ENCODE measurements at regions not wholly inside any gene's neighbourhood (a gene's known extent, or its start where the extent isn't known, plus 50 kb on each side); places are given as distances from the start of the nearest gene placed in this dataset.
"Not testable (repeated sequence)": the region's sequence is repeated elsewhere in the genome, so short reads cannot be mapped to it uniquely, and the experiment has no call there.

DNA sequence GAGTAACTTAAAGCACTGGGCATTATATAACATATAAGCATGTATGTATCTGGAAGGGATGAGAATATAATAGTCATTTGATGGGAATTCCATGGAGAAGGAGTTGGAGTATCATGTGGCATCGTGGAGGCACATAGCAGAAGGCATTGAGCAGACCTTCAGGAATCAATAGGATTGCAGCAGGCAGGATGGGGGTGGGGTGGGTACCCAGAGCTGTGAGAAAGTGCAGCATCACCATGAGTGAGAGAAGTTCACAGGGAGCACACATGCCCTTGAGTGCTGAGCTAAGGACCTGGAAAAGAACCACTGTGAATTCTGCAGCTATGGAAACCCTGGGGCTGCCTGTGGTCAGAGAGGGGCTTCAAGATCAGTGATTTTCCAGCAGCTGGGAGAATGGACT lies 57.3 kb downstream of the MED10 start:
- no peak for DNase-seq

DNA sequence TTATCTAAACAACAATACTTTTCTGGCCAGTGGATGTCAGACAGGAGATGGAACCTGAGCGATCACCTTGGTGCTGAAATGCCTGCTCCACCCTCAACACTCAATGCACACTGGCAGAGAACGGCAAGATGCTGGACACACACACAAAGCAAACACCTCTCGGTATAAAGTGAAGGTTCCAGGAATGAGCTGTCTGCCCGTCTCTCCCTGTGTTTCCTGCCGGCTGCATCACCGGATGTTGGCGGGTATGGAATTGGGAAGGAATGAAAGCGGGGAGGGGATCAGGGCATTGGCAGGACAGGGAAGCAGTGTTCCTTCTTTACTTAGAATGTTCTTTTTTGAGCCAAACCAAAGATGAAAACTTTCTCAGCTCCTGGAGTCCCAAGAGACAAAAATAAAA lies 59.2 kb downstream of the MED10 start:
- DNase-seq, result no peak

DNA sequence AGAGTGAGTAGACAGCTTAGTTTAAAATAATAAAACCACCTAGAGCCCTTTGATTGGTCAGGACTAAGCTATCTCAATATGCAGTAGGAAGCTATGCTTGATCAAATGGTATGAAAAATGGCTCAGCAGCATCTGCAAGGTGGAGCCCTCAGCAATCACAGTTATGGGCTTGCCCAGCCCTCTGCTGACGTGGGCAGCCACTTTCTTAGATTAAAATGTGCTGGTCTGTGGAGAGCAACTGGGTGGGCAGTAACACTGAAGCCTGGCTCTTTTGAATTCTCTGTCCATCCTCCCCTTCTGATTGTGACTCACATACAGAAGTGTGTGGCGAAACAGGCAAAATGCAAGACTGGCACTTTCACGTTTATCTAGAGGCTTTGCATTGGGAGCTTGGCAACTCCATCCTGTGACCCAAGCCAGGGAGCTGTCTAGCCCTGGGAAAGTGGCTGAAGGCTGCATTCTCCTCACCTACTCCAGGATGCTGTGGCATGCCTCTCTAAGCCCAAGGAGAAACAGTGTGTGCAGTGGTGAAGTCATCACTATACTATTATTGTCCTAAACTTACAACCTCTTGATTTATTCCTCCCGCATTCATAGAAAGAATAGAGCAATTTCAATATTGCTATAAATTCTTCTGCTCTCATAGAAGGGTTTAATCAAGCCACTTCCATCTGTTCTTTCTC lies 61.1 kb downstream of the MED10 start:
- DNase-seq, result no peak

DNA sequence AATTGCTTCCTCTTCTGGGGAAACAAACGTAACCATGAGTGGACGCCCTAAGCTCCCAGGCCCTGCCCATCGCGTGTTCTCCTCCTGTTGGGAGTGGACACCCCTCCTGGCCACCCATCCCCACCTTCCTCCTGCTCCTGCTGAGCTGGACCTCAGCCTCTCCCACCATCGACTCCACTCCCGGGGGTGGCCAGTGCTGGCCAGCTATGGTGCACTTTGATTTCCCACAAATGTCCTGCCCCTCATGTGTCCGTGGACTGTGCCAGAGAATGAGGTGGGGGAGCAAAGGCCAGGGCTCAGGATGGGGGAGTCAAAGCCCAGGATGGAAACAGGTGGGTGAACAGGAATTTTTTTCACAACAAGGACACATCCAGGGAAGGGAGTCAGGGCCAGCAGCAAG lies 62.8 kb downstream of the MED10 start:
- DNase-seq, result no peak

DNA sequence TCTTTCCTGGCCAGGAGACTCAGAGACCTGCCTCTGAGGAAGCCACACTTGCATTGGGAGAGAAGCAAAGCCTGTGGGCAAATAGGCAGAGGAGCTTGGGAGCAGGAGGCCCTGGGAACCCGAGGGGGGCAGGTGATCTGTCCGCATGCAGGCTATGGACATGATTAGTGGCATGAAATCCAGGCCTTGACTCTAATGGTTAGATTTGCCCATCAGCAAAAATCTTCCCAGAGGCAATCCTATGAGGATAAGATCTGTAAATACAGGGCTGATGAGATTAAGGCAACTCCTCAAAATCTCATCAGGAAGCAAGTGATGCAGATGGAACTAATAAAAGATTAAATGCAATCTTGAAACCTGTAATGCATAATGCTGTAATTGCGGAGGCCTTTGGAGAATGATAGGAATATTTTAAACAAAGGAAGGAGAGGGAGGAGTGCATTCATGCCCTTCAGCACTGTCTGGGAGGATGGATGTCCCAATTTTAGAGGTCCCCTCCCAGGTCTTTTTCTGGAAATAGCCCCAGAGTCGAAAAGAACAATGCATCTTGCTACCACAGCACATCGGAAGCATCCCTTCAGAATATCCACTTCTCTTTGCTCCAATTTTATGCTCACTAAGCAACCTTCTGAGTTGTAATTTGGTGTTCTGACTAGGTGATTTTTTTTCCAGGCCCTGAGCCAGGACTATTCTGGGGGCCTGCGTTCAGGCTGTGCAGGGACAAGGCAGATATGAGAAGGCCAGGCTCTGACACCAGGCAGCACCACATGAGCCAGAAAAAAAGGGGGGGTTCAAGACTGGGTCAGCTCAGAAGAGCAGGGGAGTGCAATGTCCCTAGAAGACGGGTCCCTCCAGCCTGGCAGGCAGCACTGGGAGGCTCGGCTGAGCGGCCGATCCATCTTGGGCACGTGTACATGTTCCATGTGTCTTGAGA lies 66.5 kb downstream of the MED10 start:
- no peak for DNase-seq

DNA sequence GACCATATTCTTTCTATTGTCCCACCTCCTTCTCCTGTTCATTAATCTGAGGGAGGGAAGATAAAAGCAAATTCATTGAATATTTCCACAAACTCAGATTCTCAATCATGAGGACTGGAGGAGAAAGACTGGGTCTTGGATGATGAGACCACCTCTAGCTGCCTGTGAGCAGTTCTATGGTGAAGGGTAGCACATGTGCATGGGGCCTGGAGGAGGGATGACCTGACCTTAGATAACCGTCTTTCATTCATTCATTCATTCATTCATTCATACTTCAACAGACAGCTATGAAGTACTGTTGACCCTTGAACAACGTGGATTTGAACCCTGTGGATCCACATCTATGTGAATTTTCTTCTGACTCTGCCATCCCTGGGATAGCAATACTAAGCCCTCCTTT lies 68.4 kb downstream of the MED10 start:
- DNase-seq, result no peak

DNA sequence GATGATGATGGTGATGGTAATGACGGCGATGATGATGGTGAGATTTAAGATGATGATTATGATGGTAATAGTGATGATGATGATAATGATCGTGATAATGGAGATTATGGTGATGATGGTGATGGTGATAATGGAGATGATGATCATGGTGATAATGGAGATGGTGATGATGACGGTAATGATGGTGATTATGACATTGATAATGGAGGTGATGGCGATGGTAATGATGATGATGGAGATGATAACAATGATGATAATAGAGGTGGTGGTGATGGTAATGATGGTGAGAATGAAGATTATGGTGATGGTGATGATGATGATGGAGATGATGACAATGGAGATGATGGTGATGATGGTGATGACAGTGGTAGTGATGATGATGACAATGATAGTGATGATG lies 69.7 kb downstream of the MED10 start:
- no peak for DNase-seq

DNA sequence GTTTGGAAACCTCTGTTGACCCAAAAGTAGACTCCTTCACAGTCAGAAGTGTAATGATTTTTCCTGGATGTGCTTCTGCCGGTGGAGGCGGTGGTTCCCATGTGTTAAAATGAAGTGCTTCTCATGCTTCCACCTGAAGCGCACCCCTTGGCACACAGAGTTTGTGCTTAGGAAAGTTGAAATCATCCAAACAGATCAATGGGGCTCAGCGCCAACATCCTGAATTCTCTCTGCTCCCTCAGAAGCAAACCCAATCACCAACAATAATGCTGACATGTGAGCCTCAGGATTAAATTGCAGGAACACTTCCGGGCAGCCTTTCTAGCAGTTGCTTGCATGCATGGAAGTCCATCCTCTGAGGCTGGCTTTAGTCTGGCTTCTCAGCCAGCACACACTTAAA lies 71.0 kb downstream of the MED10 start:
- DNase-seq, result no peak

DNA sequence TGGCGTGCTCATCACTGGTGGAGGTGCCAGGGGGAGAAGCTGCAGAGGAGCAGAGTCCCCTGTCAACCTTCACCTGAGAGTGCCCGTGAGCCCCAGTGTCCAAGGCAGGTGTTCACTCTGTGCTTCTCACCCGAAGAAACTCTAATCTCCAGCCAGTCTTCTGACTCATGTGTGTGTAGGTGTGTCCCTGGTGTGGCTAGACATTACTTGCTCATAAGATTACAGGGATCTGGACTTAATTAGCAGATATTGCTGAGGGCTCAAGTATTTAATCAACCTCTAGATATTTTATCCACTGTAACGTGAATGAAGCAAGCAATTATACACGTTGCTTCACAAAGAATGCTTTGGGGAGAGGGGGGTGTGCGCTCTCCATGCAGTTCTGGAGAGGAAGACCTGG lies 72.5 kb downstream of the MED10 start:
- DNase-seq, result no peak

DNA sequence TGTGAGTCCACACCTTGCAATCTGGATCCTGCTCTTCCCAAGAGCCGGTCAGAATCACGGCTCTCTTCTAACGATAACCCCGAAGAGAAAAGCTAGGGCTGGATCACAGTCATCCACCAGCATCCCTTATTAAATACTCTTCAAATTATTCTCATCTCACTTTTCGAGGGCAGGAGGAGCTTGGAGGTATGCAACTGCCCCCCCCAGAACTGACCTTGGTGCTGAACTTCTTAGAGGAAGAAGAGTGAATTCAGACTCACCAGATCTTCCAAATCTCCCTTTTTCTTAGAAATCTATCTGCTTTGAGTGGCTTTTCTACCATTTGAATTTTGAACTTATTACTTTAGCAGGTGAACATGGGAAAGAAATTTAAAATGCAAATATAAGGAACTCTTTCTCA lies 75.7 kb downstream of the MED10 start:
- DNase-seq, result no peak

DNA sequence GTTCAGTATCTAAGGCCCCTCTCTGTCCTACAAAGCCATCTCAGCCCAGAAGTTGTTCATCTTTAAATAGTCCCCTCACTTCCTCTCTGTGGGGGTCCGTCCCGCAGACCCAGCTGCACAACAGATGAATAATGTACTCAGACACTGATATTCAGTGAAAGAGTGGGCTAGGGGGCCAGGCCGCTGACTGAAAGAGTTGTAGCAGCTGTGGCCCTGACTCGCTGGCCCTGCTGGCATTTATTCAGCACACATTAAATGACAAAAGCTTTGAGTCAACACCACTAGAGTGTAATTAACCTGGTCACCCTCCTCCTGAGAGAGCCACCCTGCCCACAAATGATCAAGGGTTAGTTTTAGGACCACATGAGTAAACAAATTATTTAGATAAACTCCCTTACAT lies 76.3 kb downstream of the MED10 start:
- no peak for DNase-seq

DNA sequence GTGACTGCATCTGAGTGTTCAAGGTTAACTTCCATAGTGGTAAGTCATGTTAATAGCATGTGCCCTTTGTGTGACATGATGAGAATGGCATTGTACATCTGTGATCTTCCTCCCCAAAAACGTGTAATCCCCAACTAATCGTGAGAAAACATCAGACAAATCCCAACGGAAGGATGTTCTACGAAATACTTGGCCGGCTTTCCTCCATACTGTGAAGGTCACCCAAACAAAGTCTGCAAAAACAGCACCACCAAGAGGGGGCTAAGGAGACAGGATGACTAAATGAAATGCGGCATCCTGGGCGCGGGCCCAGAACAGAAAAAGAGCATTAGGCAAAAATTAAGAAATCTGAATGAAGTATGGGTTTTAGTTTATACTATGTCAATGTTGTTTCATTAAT lies 81.8 kb downstream of the MED10 start:
- no peak for DNase-seq

DNA sequence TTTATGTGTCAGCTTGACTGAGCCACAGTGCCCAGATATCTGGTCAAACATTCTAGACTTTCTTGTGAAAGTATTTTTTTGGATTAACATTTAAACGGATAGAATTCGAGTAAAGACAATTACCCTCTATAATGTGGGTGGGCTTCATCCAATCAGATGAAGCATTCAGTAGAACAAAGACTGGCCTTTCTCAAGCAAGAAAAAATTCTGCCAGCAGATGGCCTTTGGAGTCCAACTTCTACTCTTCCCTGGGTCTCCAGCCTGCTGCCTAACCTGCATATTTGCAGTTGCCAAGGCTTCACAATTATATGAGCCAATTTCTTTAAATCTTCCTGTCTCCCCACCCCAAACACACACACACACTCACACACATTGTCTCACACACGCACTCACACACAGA lies 86.4 kb downstream of the MED10 start:
- no peak for DNase-seq

DNA sequence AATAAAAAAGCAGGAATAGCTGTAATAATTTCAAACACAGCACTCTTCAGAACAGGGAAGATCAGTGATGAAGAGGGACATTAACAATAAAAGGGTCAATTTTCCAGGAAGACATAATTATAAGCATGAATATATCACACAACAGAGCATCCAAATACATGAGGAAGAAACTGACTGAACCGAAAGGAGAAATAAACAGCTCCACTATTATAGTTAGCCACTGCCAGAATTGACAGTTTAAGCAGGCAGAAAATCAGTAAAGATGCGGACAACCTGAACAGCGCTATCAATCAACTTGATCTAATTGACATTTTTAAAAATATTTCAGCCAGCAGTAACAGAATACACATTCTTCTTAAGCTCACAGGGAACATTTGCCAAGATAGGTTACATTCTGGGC lies 89.1 kb downstream of the MED10 start:
- DNase-seq, result no peak

DNA sequence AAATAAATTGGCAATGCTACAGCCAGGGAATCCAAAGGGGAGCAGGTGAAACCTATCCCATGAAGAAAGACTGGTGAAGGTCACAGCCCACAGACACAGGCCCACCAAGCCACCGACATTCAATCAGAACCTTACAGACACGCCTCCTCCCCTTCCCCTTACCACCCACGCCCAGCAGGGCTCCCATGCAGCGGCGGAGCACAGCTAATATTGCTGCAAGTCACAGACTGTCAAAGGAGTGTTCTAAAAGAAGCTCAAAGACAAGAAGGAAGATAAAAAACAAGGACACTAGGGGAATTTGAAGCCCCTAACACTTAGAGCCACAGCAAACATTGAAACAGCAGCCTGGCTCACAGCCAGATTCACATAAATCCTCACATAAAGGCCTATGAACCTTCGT lies 91.2 kb downstream of the MED10 start:
- no peak for DNase-seq

DNA sequence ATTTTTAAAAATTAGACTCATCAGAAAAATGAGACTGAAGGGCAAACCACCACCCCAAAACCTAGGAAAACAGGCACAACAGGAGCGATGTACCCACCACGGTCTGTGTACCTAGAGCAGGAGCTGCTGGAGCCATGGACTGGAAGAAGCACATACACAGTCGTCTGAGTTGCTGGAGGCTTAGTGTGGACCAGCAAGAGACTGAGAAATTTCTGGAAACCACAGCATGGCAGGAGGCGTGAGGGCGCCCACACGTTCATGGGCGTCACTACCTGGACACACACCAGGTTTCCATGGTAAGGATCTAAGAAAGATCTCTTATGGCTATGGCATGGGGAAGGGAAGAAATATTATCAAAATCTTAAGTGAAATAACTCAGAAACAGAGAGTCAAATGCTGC lies 91.9 kb downstream of the MED10 start:
- DNase-seq, result no peak

DNA sequence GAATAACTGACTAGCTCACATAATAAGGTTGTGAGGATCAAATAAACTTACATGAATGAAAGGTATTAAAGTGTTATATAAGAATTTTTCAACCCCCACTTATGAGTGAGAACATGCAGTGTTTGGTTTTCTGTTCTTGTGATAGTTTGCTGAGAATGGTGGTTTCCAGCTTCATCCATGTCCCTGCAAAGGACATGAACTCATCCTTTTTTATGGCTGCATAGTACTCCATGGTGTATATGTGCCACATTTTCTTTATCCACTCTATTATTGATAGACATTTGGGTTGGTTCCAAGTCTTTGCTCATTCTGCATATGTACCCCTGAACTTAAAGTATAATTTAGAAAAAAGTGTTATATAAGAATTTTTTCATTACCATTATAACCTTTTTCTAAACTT lies 93.9 kb downstream of the MED10 start:
- not testable (repeated sequence) for DNase-seq

DNA sequence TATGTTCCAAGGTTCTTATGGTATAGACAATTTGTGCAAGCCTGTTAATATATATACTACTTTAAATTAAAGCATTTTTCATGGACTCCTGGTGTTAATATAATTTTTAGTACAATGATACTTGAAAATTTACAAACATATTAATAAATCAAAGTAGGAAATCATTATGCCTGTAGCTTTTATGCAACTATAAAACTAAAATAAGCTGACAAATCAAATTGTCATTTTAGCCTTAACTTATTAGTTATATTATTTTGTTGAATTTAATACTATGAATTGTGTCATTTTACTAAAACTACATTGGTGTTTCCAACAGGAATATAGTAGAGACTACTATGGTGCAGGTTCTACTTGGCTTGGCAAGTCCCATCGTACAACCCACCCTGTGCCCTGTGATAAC lies 96.0 kb downstream of the MED10 start:
- DNase-seq, result no peak

DNA sequence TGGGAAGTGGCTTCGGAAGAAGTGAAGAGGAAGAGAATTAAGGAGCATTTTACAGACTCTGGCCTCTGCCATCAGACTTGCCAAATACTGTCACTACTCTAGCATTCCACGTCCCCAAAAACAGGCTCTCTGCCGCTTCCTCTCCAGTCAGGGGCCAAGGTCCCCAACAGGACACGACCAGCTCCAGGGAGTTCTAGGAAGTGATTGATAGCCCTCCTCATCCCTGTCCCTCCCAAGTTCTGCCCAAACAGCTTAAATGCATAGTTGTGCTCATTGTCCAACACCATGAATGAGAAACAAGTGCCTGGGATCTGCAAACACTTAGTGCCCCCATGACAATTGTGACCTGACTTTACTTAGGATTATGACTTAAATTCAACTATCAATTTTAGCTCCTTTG lies 96.5 kb downstream of the MED10 start:
- DNase-seq, result no peak

DNA sequence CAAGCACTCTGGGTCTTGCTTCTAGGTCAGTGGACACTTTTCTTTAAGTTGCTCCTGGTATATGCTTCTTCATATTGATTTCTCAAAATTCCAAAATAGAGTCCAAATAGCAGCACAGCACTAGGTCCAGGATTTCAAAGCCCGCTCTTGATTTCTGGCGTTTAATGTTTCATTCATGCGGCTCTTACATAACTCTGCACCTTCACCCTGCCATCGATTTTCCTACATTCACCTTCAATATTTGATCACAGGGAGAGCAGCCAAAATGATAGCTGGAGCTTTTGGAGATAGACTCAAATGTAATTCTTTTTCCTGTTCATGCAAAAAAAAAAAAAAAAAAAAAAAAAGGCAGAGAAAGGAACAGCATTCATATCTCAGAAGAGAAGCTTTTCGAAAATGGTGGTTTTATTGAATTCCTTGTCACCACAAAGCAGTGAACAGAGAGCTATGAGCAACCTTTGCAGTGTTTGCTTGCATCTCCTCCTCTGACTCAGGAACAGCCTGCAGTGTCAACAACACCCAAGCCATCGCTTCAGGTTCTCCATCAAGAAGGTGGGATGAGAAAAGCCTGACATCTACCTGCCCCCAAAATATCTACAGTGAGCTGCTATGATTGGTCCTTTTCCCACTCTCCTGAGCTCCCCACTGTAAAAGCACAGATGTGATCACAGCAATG lies 97.8 kb downstream of the MED10 start:
- DNase-seq, result no peak

DNA sequence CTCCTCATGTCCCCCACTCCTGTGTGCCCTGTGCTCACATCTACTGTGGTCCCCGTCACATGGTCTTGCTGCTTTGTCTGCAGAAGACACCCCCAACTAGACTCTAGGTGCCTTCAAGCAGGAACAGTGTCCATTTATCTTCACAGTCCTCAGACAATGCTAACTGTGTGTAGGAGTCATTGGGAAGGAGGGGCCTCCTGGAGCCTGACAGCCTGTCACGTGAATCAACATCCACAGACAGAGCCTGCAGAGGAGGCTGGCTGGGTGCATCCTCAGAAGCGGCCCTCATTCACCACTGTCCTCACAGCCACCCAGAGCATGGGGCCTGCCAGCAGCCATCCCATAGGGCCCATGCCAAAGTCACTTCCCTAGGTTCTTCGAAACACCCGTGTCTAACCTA lies 98.7 kb downstream of the MED10 start:
- no peak for DNase-seq

DNA sequence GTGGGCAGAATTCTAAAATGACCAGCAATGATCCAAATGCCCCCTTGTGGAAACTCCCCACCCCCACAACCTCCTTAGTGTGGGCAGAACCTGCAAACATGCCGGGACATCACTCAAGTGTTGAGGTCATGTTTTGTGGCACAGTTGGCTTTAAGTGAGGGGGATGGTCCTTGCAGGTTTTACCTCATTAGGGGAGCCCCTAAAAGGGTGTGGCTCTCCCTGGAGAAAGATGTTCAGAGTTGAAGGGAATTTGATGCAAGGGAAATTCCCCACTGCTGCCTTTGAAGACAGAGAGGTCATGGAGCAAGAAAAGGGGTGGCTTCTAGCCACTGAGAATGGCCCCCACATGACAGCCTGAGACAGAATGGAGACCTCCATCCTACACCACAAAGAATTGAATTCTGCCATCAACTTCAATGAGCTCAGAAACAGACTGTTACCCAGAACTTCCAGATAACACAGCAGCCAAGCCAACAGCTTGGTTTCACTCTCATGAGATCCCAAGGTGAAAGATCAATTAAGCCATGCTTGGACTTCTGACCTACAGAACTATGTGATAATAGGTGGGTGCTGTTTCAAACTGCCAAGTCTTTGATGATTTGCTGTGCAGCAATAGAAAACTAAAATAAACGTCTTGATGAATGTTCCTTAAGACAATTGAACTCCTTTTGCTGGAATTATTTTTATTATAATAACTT lies 103.4 kb downstream of the MED10 start:
- DNase-seq, result no peak

DNA sequence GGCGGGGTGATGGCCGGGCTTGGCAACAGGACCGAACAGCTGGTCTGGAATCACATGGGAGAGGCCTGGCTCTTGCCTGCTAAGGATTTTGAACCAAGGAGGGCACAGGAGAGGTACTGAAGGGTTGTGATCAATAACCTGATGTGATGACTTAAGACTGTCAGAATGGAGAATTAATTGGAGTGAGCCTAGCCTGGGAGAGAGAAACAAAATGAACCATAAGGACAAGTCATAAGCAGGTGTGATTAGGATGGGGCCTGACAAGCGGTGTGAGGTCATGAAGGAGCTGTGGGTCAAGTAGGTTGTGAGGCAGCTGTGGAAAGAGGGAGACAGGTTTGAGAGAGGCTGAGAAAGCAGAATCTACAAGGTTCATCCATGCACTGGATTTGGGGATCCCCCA lies 104.6 kb downstream of the MED10 start:
- DNase-seq, result no peak
